PC-3 (cell line): ENCODE measurements at regions not wholly inside any gene's neighbourhood (a gene's known extent, or its start where the extent isn't known, plus 50 kb on each side); places are given as distances from the start of the nearest gene placed in this dataset.
"Not testable (repeated sequence)": the region's sequence is repeated elsewhere in the genome, so short reads cannot be mapped to it uniquely, and the experiment has no call there.

Source experiments
- ATAC-seq: fragments of 200-7000 bp; cut with Tn5 transposase; 2 replicates; pipeline ENCODE4 v1.9.1; 2020; ENCODE audit warnings: mild to moderate bottlenecking, moderate library complexity
- BruUV-seq: library from RNA; stranded (reverse); fragments of 400-500 nt; replicated peaks from 2 replicates; lab custom pipeline; 2021; lab: Mats Ljungman, UMichigan
- CTCF ChIA-PET: fragments of 300-600 bp; sonication (Branson Sonifier 250); formaldehyde crosslinking; loops from one replicate; lab custom pipeline; 2022; ENCODE audit warnings: antibody characterized with exemption; lab: Charles Lee
- POLR2A ChIA-PET: fragments of 300-600 bp; sonication (Branson Sonifier 250); formaldehyde crosslinking; loops from one replicate; lab custom pipeline; 2022; ENCODE audit warnings: antibody characterized with exemption; ENCODE audit not compliant: unreplicated experiment; lab: Charles Lee
- DNase-seq: peaks from one replicate; pipeline ENCODE4 v3.0.0-alpha.2; 2015
- H2AFZ ChIP-seq: fragments of 300-600 bp; sonication (generic); 2 replicates; pipeline ENCODE4 v1.6.0; 2016; ENCODE audit warnings: antibody characterized with exemption, low read length
- H3F3A ChIP-seq: fragments of 300-600 bp; sonication (generic); one replicate; pipeline ENCODE4 v1.6.0; 2017; ENCODE audit warnings: antibody characterized with exemption, low read length, control low read depth, mild to moderate bottlenecking; ENCODE audit not compliant: unreplicated experiment
- H3K27ac ChIP-seq: fragments of 300-600 bp; sonication (generic); 2 replicates; pipeline ENCODE4 v1.5.1; 2016; ENCODE audit warnings: mild to moderate bottlenecking, low read length
- H3K27me3 ChIP-seq: fragments of 300-600 bp; sonication (generic); 2 replicates; pipeline ENCODE4 v1.6.1; 2016; ENCODE audit warnings: low read length, mixed read lengths
- H3K36me3 ChIP-seq: fragments of 300-600 bp; sonication (generic); 2 replicates; pipeline ENCODE4 v1.6.1; 2016; ENCODE audit warnings: low read depth, mixed run types, low read length, mixed read lengths
- H3K4me1 ChIP-seq: fragments of 300-600 bp; sonication (generic); 2 replicates; pipeline ENCODE4 v1.5.1; 2016; ENCODE audit warnings: low read length; ENCODE audit not compliant: insufficient read depth
- H3K4me2 ChIP-seq: fragments of 300-600 bp; sonication (generic); 2 replicates; pipeline ENCODE4 v1.6.0; 2016; ENCODE audit warnings: low read length
- H3K4me3 ChIP-seq: fragments of 300-600 bp; sonication (generic); 2 replicates; pipeline ENCODE4 v1.5.1; 2016; ENCODE audit warnings: mild to moderate bottlenecking, low read length, mixed read lengths
- H3K79me2 ChIP-seq: fragments of 300-600 bp; sonication (generic); 2 replicates; pipeline ENCODE4 v1.6.1; 2017; ENCODE audit warnings: low read length, mixed read lengths
- H3K9ac ChIP-seq: fragments of 300-600 bp; sonication (generic); 2 replicates; pipeline ENCODE4 v1.6.0; 2016; ENCODE audit warnings: mild to moderate bottlenecking, low read length
- H3K9me2 ChIP-seq: fragments of 300-600 bp; sonication (generic); replicated peaks from 2 replicates; pipeline ENCODE4 v1.6.1; 2016; ENCODE audit warnings: mixed run types, low read length, mixed read lengths
- H3K9me3 ChIP-seq: fragments of 300-600 bp; sonication (generic); 2 replicates; pipeline ENCODE4 v1.6.1; 2016; ENCODE audit warnings: low read length, mixed read lengths
- H4K20me1 ChIP-seq: fragments of 300-600 bp; sonication (generic); 2 replicates; pipeline ENCODE4 v1.6.1; 2016; ENCODE audit warnings: low read length, mixed read lengths
- CTCF ChIP-seq: fragments of 300-600 bp; sonication (generic); conservative IDR thresholded peaks from 2 replicates; pipeline ENCODE4 v1.5.1; 2017; ENCODE audit warnings: antibody characterized with exemption, low read depth, mild to moderate bottlenecking, low read length
- EZH2 ChIP-seq: fragments of 300-600 bp; sonication (generic); IDR thresholded peaks from one replicate; pipeline ENCODE4 v1.6.1; 2017; ENCODE audit warnings: antibody characterized with exemption, mild to moderate bottlenecking, low read length; ENCODE audit not compliant: unreplicated experiment
- EZH2phosphoT487 ChIP-seq: fragments of 300-600 bp; sonication (generic); IDR thresholded peaks from 2 replicates; pipeline ENCODE4 v1.6.1; 2018; ENCODE audit warnings: mild to moderate bottlenecking, antibody characterized with exemption, low read length, borderline replicate concordance
- intact Hi-C: fragments of 100-400 bp; cut with micrococcal nuclease; formaldehyde crosslinking; loops from 2 replicates; pipeline ENCODE4 v1.9.0; 2023

GRCh38 chrX:77065896-77066295, 381.3 kb upstream of the FGF16 start:
- no peak for TF ChIP-seq EZH2phosphoT487
- TF ChIP-seq CTCF, result no peak
- TF ChIP-seq EZH2, result no peak
- H3K4me3 ChIP-seq, result no peak overlapping the region
- no peaks in the 10 kb centered on the region for H3K4me1 ChIP-seq
- H3K36me3 ChIP-seq, result no peaks in the 10 kb centered on the region
- H3F3A ChIP-seq, result no peaks in the 10 kb centered on the region
- no peaks in the 10 kb centered on the region for H3K79me2 ChIP-seq
- POLR2A ChIA-PET, result no interaction called here
- intact Hi-C loops, result no loop called here
- no peak overlapping the region for H3K27ac ChIP-seq
- ATAC-seq, result no peak
- no peak overlapping the region for H3K9ac ChIP-seq
- no peaks in the 10 kb centered on the region for H3K9me3 ChIP-seq
- CTCF ChIA-PET, result no interaction called here
- H3K4me2 ChIP-seq, result no peak overlapping the region
- H4K20me1 ChIP-seq, result no peaks in the 10 kb centered on the region
- H3K9me2 ChIP-seq, result no peaks in the 10 kb centered on the region
- H2AFZ ChIP-seq, result no peak overlapping the region
- no peaks in the 10 kb centered on the region for H3K27me3 ChIP-seq
- no peak for DNase-seq
- no TSS peak for BruUV-seq

- Histone ChIP-seq H3K4me1 (no peaks in the 10 kb centered on the region), H4K20me1 (no peaks in the 10 kb centered on the region), H3K79me2 (no peaks in the 10 kb centered on the region), H3K27ac (no peak overlapping the region), H3K36me3 (no peaks in the 10 kb centered on the region), H3K9ac (no peak overlapping the region), H3F3A (no peaks in the 10 kb centered on the region), H3K27me3 (no peaks in the 10 kb centered on the region), H3K9me3 (no peaks in the 10 kb centered on the region), H3K9me2 (no peaks in the 10 kb centered on the region), H3K4me3 (no peak overlapping the region), H2AFZ (0 out of 2 replicates have a peak overlapping the region, but pooled peaks have one; percentile 30), H3K4me2 (no peak overlapping the region; the same call in 1 of the 2 replicates)
- TF ChIP-seq EZH2 (no peak), EZH2phosphoT487 (no peak), CTCF (no peak)
- CTCF ChIA-PET, result no interaction called here
- ATAC-seq (no peak), DNase-seq (no peak)
- intact Hi-C loops, result no loop called here
- no TSS peak for BruUV-seq
- POLR2A ChIA-PET, result no interaction called here
Measured at GRCh38 chrX:77070202-77070918, 376.8 kb upstream of the FGF16 start.

GRCh38 chrX:77076896-77077295, 370.3 kb upstream of the FGF16 start:
- ATAC-seq (no peak), DNase-seq (no peak)
- BruUV-seq, result no TSS peak
- H3K36me3 ChIP-seq, result no peaks in the 10 kb centered on the region
- no peak overlapping the region for H3K4me3 ChIP-seq
- H3K4me1 ChIP-seq, result no peaks in the 10 kb centered on the region
- no peaks in the 10 kb centered on the region for H3F3A ChIP-seq
- H3K9me3 ChIP-seq, result no peaks in the 10 kb centered on the region
- H2AFZ ChIP-seq, result no peak overlapping the region
- H3K27ac ChIP-seq, result no peak overlapping the region
- TF ChIP-seq EZH2 (no peak), CTCF (no peak), EZH2phosphoT487 (no peak)
- H3K79me2 ChIP-seq, result no peaks in the 10 kb centered on the region
- no peak overlapping the region for H3K9ac ChIP-seq
- no peak overlapping the region for H3K4me2 ChIP-seq
- intact Hi-C loops, result no loop called here
- POLR2A ChIA-PET, result no interaction called here
- no peaks in the 10 kb centered on the region for H4K20me1 ChIP-seq
- H3K9me2 ChIP-seq, result no peaks in the 10 kb centered on the region
- CTCF ChIA-PET, result no interaction called here
- H3K27me3 ChIP-seq, result no peaks in the 10 kb centered on the region

- H3K79me2 ChIP-seq, H2AFZ ChIP-seq, CTCF ChIA-PET, H3K9ac ChIP-seq, H3K4me2 ChIP-seq, H3K27me3 ChIP-seq, H3K9me3 ChIP-seq, POLR2A ChIA-PET, H3K4me3 ChIP-seq, H3K36me3 ChIP-seq, H3K4me1 ChIP-seq, H3K9me2 ChIP-seq, H3K27ac ChIP-seq, DNase-seq, H4K20me1 ChIP-seq, ATAC-seq, BruUV-seq, intact Hi-C loops, H3F3A ChIP-seq: not testable (repeated sequence)
Measured at GRCh38 chrX:77081237-77081636, 366.0 kb upstream of the FGF16 start.
